HG03095 (cell line): ENCODE measurements at regions not wholly inside any gene's neighbourhood (a gene's known extent, or its start where the extent isn't known, plus 50 kb on each side); places are given as distances from the start of the nearest gene placed in this dataset.
"Not testable (repeated sequence)": the region's sequence is repeated elsewhere in the genome, so short reads cannot be mapped to it uniquely, and the experiment has no call there.

Source experiments
- ATAC-seq: cut with Tn5 transposase; IDR thresholded peaks from one replicate; pipeline ENCODE4 v1.9.1; 2021; ENCODE audit warnings: moderate library complexity; ENCODE audit not compliant: unreplicated experiment

DNA sequence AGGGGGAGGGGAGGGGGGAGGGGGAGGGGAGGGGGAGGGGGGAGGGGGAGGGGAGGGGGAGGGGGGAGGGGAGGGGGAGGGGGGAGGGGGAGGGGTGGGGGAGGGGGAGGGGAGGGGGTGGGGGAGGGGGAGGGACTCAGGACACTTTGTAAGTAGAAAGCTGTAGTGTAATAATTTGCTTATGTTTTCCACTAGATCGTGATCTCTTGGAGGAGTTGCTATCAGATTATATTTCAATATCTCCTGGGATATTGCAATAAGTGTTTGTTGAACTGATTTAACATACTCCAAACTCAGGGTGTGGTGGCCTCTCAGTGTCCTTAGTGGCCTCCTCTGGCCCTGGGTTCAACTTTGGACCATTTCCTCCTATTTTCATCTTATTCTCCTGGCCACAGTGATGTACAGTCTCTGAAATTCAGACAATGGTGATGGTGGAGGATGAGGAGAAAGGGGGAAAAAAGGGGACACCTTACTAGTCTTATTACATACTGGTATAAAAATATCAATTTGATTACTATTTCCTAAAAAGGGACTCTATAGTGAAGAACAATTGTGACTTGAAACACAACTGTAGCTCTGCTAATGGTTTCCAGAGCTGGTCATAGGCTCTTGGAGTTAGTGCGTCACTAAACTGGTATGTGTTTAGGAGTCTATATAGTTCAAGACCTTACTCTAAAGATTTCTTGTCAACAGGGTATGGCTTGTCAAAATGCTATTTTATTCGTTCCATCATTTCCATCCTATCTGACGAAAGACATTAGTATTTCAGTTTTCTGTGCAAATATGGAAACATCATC is 89.6 kb downstream of the DDX1 start:
- ATAC-seq, result no peak

DNA sequence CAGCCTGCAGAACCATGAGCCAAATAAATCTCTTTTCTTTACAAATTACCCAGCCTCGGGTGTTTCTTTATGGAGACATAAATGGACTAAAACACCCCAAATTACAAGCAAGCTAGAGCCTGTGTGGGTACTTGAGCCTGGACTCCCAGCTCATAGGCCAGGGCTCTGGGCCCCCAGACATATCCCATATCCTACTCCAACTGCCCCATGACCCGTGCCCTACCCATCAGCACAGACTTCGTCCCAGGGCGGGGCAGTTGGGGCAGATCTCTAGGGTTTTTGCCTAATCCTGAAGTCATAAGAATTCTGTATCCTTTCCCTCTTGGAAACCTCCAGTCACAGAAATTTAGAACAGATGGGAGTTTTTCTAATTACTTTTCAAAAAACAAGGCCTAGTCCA is 90.7 kb downstream of the DDX1 start:
- no peak for ATAC-seq

DNA sequence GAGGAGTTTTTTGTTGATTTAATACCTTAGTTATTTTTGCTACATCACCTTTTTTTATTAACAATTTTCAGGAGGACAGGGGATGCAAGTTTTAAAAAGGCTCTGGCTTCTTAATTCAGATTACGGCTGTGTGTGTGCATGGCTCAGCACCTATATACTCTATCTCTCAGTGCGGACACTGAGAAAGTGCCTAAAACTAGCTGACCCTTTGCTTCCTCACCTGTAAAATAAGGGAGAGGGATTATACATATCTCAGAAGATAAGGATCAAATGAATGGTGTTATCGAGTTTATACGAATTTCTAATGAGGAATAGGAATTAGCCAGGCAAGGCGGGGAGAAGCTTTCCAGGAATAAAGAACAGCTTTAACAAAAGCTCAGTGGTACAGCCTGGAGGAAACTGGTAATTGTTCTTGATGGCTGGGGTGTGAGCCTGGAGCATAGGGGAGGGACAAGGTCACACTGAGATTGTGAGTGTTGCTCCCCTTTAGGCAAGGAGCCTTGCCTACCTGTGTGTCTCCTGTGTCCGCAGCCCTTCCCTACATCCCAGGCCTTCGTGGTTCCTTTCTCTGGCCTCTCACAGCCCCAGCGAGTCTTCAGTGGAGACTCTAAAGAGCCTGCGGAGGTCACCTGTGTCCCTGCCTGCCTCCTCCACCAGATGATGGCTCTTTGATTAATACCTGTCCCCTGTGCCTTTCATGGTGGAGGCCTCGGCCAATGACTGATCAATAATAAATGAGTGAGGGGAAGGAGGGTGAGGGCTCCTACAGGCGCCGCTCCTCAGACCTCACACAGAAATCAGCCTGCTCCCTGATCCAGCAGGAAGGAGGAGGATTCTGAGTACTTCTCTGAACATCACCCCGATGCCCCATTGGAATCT is 92.7 kb downstream of the DDX1 start:
- no peak for ATAC-seq

DNA sequence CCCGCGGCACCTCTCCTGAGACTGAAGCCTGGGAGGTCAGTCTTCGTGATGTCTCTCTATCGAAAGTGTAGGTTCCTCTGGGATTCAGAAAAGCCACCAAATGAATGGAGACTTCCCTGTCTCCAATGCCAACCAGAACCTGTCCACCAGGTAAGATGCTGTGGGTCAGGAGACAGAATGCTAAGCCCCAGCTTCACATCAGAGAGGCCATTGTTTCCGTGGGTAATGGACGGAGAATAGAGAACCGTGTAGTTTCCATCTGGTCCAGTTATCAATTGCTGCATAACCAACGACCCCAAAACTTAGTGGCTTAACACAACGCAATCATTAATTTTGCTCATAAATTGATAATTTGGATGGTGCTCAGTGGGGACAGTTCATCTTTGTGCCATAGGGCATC is 93.5 kb downstream of the DDX1 start:
- ATAC-seq, result no peak

DNA sequence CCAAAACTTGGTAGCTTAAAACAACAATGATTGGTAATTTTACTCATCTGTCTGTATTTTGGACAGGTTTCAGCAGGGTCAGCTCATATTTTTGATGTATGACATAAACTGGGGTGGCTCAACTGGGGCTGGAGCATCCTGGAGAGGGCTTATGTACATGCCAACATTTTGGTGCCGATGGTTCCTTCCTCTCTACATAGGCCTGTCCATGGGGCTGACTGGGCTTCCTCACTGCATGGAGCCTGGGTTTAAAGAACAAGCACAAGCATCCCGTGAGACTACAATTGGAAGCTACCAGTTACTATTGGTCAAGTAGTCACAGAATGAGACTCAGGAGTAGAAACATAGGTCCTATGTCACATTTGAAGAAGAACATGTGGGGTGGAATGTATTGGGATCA is 95.0 kb downstream of the DDX1 start:
- no peak for ATAC-seq

DNA sequence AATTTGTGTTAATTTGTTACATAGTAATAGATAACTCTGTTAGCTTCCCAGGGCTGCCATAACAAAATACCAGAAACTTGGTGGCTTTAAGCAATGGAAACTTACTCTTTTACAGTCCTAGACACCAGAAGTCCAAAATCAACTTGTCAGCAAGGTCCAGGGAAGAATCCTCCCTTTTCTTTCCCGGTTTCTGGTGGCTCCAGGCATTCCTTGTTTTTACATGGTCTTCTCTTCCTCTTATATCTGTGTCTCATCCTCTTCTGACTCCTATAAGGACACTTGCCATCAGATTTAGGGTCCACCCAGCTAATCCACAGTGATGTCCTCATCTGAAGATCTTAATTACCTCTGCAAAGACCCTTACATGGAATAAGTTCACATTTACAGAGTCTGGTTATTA is 95.6 kb downstream of the DDX1 start:
- no peak for ATAC-seq

DNA sequence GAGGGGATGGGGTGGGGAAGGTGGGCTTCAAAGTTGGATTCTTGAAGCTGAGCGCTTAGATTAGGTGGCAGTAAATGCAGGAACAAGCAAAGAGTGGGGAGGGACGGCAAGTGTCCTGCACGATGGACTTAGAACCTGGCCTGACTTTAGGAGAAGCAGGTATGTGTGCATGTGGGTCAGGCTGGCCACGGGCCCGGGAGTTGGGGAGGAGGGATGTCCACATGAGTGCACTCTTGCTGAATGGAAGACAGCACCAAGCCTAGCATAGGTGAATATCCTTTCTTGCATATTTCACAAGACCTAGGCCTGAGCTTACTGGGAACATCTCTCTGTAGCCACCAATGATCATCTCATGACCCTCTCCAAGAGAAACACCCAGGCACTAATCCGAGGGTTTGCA is 96.1 kb downstream of the DDX1 start:
- no peak for ATAC-seq

DNA sequence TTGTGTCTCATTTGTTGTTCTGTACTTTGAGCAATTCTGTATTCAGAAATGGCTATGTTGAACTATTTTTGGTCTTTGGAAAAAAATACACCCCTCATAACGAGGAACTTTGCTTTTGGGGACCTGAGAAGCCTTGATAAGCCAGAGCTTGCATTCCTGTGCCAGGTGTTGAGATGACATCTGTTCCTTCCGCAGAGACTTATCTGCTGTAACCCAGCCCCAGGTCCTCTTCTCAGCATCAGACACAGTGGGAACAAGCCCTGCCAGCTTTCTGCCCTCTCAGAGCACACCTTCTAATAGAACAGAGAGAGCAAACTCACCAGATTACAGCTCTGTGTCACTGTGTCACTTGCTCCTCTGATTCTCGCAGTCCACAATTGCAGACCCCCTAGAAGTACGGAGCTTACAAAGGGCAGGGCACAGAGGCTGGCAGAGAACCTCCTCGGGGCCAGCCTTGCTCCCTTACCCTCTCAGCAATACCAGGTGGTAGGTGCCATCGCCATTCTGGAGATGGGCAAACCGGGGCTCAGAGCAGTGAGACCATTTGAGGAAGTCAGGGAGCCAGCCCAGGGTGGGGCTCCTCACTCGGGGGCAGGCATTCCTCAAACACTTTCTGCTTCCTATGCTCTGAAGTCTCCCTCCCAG is 97.4 kb downstream of the DDX1 start:
- no peak for ATAC-seq

DNA sequence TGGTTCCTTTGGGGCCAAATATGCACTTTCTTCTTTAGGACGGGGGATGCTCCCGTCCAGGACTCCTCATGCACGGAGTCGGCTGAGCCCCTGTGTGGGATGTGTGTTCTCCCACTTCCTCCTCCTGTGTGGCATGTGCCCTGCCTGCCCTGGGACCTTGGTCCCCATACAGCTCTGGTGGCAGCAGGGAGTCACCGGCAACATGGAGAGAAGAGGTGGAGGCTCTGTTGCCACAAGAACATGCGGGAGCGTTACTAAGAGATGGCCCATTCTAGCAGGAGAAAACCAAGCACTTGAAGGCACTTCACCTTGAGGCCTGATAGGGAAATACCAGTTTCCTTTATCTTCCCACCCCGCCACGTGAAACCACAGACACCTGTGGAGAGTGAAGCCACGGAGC is 98.0 kb downstream of the DDX1 start:
- no peak for ATAC-seq

DNA sequence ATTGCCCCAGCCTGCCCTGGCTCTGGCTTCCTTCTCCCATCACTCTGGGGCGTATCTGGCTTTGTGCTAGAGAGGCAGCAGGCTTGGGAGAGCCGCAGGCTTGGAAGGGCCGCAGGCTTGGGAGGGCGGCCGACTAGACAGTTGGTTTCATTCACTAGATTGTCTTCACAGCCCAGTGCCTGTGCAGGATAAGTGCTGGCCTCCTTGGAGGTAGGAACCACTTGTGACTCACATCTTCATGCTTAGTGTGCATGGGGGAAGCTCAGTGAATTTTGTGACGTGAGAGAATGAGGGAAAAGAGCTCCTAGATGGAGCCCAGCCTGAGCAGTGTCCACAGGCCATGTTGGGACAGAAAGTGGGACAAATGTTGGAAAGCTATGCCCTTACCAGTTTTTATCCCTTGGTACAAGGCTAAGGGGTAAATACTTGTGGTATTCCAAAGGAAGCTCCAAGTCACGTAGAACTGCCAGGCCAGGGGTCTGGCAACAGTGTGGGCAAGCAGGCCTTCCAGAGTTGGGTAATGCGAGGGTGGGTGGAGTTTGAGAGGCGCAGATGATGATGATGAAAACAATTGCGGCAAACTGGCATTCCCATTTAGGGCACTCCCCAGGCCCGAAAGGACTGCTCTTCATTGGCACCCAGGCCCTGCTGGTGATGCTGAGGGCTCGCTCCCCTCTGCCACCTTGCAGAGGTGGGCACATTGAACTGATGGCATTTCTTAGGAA is 100.1 kb downstream of the DDX1 start:
- no peak for ATAC-seq

DNA sequence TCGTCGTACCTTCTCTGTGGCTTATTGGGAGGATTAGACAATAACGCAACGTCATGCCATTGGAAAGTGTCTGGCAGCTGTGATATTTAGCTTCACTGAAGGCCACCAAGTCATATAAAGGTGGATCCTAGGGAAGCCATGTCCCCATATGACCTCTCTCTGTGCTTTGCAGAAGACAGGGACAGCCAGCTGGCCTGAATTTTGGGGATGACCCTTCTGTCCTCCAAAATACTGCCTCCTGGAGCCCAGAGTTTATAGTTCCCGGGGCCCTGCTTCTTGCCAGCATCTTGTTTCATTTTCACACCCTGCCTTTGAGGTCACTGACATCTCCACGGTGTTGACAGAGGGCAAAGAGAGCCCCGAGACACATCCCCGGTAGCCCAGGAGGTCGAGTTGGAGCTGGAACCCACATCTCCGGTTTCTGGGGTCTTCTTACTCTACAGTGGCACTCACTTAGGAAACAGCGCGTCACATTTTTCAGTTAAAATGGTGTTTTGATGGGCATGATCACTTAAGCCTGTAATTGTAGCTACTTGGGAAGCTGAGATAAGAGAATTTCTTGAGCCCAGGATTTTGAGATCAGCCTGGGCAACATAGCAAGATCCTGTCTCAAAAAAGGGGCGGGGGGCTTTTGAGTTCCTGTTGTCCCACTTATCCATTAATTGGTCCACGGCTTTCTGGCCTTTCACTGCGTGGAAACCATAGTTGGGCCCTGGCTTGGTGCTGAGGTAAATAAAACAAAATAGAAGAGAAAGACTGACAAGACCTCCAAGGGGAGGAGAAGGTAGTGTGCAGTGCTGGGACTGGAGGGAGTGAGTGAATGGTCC is 101.1 kb downstream of the DDX1 start:
- no peak for ATAC-seq

DNA sequence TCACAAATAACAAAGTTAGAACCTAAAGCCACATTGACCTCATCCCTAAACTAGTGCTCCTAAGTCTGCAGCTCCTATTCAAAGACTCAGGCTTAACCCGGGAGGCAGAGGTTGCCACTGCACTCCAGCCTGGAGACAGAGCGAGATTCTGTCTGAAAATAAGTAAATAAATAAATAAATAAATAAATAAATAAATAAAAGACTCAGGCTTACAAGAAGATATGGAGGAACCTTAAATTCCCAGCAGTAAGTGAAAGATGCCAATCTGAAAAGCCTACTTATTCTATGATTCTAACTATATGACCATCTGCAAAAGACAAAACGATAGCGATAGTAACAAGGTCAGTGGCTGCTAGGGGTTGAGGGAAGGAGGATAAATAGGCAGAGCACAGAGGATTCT is 101.7 kb downstream of the DDX1 start:
- ATAC-seq, result no peak

DNA sequence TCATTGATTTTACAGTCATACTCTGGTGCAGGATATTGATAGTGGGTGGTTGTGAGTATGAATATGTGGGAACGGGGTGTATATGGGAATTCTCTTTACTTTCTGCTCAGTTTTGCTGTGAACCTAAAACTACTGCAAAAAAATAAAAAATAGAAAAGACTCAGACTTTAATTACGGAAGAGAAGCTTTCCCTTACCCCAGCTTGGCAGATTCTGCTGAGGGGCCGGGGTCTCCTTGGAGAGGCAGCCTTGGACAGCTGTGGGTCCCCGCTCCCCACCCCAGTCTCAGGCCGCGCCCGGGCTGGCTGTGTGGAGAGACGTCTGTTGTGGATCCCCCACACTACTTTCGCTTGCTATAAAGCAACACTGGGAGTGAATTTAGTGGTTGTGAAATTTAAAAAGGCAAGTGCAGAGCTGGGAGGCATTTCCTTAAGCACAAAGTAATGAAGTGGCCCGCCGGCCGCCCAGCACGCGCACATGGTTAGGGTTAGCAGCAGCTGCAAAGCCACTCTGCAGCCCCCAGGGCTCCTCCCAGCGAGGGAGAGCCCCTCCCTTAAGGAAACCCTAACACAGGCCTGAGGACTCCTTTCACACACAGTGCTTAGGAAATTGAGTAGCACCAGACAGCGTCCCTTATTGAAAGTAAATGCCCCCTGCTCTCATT is 102.4 kb downstream of the DDX1 start:
- ATAC-seq, result no peak

DNA sequence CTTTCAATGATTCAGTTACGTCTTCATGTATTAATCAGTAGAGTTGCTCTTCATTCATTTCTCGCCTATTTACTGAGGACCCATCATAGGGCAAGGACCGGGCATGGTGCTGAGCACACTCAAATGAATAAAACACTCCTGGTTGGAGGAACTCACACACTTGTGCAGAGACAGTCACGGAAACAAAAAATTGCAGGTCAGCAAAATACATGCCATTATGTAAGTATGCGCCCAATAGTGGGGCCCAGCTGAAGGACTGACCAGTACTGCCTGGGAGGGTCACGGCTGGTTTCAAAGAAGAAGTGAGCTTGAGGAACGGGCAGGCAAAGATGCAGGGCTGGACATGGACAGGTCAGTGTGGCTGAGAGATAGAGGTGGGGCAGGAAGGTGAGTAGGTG is 102.9 kb downstream of the DDX1 start:
- ATAC-seq, result no peak

DNA sequence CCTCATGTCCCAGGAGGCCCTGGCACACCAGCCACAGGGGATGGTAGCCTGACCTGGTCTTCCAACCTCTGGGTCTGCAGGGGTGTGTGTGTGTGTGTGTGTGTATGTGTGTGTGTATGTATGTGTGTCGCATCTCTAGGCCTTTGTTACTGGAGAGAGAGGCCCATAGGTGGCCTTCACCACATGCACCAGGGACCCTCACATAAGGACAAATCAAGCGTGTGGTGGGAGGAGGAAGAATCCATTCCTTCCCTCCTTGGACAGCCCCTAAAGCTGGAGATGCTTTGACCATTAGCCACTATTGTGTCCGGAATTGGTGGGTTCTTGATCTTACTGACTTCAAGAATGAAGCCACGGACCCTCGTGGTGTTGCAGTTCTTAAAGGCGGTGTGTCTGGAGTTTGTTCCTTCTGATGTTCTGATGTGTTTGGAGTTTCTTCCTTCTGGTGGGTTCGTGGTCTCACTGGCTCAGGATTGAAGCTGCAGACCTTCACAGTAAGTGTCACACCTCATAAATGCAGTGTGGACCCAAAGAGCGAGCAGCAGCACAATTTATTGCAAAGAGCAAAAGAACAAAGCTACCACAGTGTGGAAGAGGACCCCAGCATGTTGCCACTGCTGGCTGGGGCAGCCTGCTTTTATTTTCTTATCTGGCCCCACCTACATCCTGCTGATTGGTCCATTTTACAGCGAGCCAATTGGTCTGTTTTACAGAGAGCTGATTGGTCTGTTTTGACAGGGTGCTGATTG is 104.1 kb downstream of the DDX1 start:
- ATAC-seq, result no peak

DNA sequence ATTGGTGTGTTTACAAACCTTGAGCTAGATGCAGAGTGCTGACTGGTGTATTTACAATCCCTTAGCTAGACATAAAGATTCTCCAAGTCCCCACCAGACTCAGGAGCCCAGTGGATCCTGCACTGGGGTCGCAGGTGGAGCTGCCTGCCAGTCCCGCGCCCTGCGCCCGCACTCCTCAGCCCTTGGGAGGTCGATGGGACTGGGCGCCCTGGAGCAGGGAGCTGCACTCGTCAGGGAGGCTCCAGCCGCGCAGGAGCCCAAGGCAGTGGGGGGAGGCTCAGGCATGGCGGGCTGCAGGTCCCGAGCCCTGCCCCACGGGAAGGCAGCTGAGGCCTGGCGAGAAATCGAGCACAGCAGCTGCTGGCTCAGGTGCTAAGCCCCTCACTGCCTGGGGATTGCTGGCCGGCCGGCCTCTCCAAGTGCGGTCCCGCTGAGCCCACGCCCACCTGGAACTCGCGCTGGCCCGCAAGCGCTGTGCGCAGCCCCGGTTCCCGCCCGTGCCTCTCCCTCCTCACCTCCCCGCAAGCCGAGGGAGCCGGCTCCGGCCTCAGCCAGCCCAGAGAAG is 105.0 kb downstream of the DDX1 start:
- ATAC-seq, result not testable (repeated sequence)

DNA sequence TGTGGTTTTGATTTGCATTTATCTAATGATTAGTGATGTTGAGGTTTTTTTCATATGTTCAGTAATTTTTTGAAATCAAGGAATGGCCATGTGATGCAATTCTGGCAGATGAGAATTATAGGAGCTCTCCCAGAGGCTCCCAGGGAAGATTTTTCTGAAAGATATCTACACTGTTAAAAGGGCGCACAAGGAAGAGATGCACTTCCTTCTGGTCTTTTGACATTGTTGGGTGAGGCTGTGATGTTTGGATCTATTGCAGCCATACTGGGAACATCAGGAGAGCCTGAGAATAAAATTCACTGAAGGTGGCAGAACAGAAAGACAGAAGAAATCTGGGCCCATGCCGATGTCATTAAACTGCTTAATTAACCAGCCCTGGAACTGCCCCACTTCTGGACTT is 108.5 kb downstream of the DDX1 start:
- no peak for ATAC-seq

DNA sequence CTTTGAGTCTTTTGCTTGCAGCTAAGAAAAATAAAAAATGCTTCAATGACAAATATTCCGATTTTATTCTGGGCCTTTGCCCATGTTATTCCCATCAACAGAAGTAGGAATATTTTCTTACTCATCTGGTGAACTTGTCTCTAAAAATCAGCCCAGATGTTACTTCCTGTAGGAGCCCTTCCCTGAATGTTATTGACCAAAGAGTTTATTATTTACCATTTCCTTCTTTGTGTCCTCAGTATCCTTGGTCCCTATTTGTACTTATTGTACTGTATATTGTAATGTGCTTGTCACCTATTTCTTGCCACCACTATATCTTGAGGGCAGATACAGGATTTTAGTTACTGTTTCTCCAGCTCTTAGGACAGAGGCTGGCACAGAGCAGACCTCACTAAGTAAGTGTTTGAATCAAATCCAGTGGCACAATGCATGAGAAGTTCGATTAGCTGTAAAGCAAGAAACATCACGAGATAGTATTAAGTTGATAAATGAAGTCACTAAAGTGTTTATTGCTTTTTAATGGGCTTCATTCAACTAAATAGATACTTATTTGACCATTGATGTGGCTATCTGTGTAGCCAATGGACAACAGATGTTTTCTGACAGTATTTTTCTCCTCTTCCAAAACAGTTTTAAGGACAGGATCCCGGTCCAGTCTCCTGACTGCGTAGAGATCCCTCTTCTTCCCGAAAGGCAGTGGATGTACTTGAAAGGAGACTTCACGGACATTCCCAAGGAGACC is 109.1 kb downstream of the DDX1 start:
- ATAC-seq, result no peak
